Spleen (tissue), 11 donors: ENCODE measurements at regions not wholly inside any gene's neighbourhood (a gene's known extent, or its start where the extent isn't known, plus 50 kb on each side); places are given as distances from the start of the nearest gene placed in this dataset.

Source experiments
- DNase-seq: peaks from one replicate; pipeline ENCODE4 v3.0.0-alpha.2; 2020
- H3K27ac ChIP-seq, 8 donors: fragments of 200-600 bp; sonication (generic) in 7 of 8; 1 replicate in 4 of 8; 2 replicates in 4 of 8; pipeline versions ENCODE4 v1.5.0 to v1.8.0; 2016 to 2021; ENCODE audit warnings: inconsistent platforms in 4 of 8, mild to moderate bottlenecking in 4 of 8, moderate library complexity in 1 of 8
- H3K27me3 ChIP-seq, 7 donors: fragments of 200-600 bp; sonication (generic) in 6 of 7; replicated peaks in 1 of 7; 1 replicate in 4 of 7; 2 replicates in 3 of 7; pipeline versions ENCODE4 v1.5.0 to v1.8.0; 2016 to 2021; ENCODE audit warnings: inconsistent platforms in 3 of 7, mild to moderate bottlenecking in 1 of 7
- H3K36me3 ChIP-seq, 6 donors: fragments of 200-600 bp; sonication (generic) in 5 of 6; 1 replicate in 4 of 6; 2 replicates in 2 of 6; pipeline versions ENCODE4 v1.5.0 to v1.8.0; 2016 to 2021; ENCODE audit warnings: inconsistent platforms in 2 of 6
- H3K4me1 ChIP-seq, 6 donors: fragments of 200-600 bp; sonication (generic) in 5 of 6; 1 replicate in 3 of 6; 2 replicates in 3 of 6; pipeline versions ENCODE4 v1.5.0 to v1.8.0; 2016 to 2021; ENCODE audit warnings: inconsistent platforms in 3 of 6
- H3K4me3 ChIP-seq, 8 donors: fragments of 200-600 bp; sonication (generic) in 7 of 8; 1 replicate in 4 of 8; 2 replicates in 4 of 8; pipeline versions ENCODE4 v1.5.0 to v1.8.0; 2016 to 2021; ENCODE audit warnings: inconsistent platforms in 4 of 8, mild to moderate bottlenecking in 4 of 8, moderate library complexity in 2 of 8
- H3K9me3 ChIP-seq, 8 donors: fragments of 200-600 bp; sonication (generic) in 7 of 8; 1 replicate in 4 of 8; 2 replicates in 4 of 8; pipeline versions ENCODE4 v1.5.0 to v1.8.0; 2016 to 2021; ENCODE audit warnings: inconsistent platforms in 4 of 8
- CTCF ChIP-seq, 11 experiments: fragments of 200-600 bp in 7 of 11; fragments of 450-650 bp in 4 of 11; sonication (generic) in 4 of 11; IDR thresholded peaks in 8 of 11; conservative IDR thresholded peaks in 3 of 11; 1 replicate in 7 of 11; 2 replicates in 4 of 11; pipeline versions ENCODE4 v1.4.0 to v1.8.0; 2016 to 2021; ENCODE audit warnings: antibody characterized with exemption in 11 of 11, inconsistent platforms in 4 of 11, mild to moderate bottlenecking in 1 of 11
- POLR2A ChIP-seq, 3 donors: fragments of 450-650 bp; IDR thresholded peaks; one replicate each; pipeline ENCODE4 v1.5.1; 2017; ENCODE audit warnings: antibody characterized with exemption in 3 of 3, mild to moderate bottlenecking in 1 of 3
- POLR2AphosphoS5 ChIP-seq, 3 donors: sonication (generic); formaldehyde crosslinking; IDR thresholded peaks; one replicate each; pipeline ENCODE4 v1.5.1; 2017; ENCODE audit warnings: antibody characterized with exemption in 3 of 3
- WGBS, 5 donors: extraction: QIAGEN DNeasy Blood & Tissue Kit in 3 of 5; methylation state at CpG; one replicate each; pipeline versions ENCODE4 v1.1.5 to v1.1.7; 2013 to 2018; 5-methylcytosine and 5-hydroxymethylcytosine counted together
- intact Hi-C: fragments of 100-400 bp; cut with DNase I; formaldehyde crosslinking; loops from one replicate; pipeline ENCODE4 v1.15.0; 2023; ENCODE audit warnings: low total_unique reads
- donor health status: healthy with polysubstance abuse.
- donor health status: DM: no; HTN: no; CAD: no; lungs with moderate emphysema.
- donor health status: DM: no; HTN: no; CAD: no.
- donor health status: Bipolar disorder and iron deficiency.
- donor health status: healthy.
- donor health status: DM: no; HTN: no; CAD: no.
- donor health status: DM: yes; HTN: yes; CAD: no.

- WGBS, 5 donors: 75 to 89% (median 82%) methylated on average over 3 of the region's 3 CpGs
Observed at GRCh38 chr7:21028599-21028998, 241.9 kb upstream of the SP8 start.

GRCh38 chr7:21029006-21029405, 242.3 kb upstream of the SP8 start:
- TF ChIP-seq POLR2A (IDR thresholded peaks at IDR 0.05) (no peak), CTCF (IDR thresholded peaks at IDR 0.05 in 8 of 11, conservative IDR thresholded peaks at IDR 0.05 in 3 of 11) (no peak), POLR2AphosphoS5 (IDR thresholded peaks at IDR 0.05) (no peak)
- Histone ChIP-seq H3K4me3 (no peak overlapping the region), H3K27ac (no peak overlapping the region), H3K9me3 (no peaks in the 10 kb centered on the region), H3K27me3 (peaks cover 0 to 5% (median 0%) of the 10 kb centered on the region in 7 donors), H3K4me1 (no peaks in the 10 kb centered on the region), H3K36me3 (no peaks in the 10 kb centered on the region)
- intact Hi-C loops: no loop called here
- no peak for DNase-seq
- WGBS, 5 donors: 53 to 77% (median 71%) methylated on average over 6 of the region's 6 CpGs

More at GRCh38 chr7:21028599-21028998, 241.9 kb upstream of the SP8 start:
- Histone ChIP-seq H3K4me1 (no peaks in the 10 kb centered on the region), H3K27ac (no peak overlapping the region), H3K36me3 (no peaks in the 10 kb centered on the region), H3K4me3 (no peak overlapping the region), H3K9me3 (no peaks in the 10 kb centered on the region), H3K27me3 (peaks cover 0 to 5% (median 0%) of the 10 kb centered on the region in 7 donors)
- intact Hi-C loops: no loop called here
- TF ChIP-seq POLR2A (IDR thresholded peaks at IDR 0.05) (no peak), CTCF (IDR thresholded peaks at IDR 0.05 in 8 of 11, conservative IDR thresholded peaks at IDR 0.05 in 3 of 11) (no peak), POLR2AphosphoS5 (IDR thresholded peaks at IDR 0.05) (no peak)
- no peak for DNase-seq

- Histone ChIP-seq H3K4me1 (no peaks in the 10 kb centered on the region), H3K27ac (no peak overlapping the region), H3K36me3 (no peaks in the 10 kb centered on the region), H3K9me3 (no peaks in the 10 kb centered on the region), H3K27me3 (peaks cover 0 to 4% (median 0%) of the 10 kb centered on the region in 7 donors), H3K4me3 (no peak overlapping the region)
- intact Hi-C loops: no loop called here
- 88 to 95% (median 94%) methylated on average over 7 of the region's 7 CpGs for WGBS, 5 donors
- TF ChIP-seq CTCF (IDR thresholded peaks at IDR 0.05 in 8 of 11, conservative IDR thresholded peaks at IDR 0.05 in 3 of 11): no peak
- TF ChIP-seq POLR2AphosphoS5 (IDR thresholded peaks at IDR 0.05): no peak
- TF ChIP-seq POLR2A (IDR thresholded peaks at IDR 0.05): no peak
- no peak for DNase-seq
Observed at GRCh38 chr7:21030237-21030871, 243.7 kb upstream of the SP8 start.

- WGBS, 5 donors: 92 to 98% (median 95%) methylated on average over 2 of the region's 2 CpGs
- TF ChIP-seq POLR2A (IDR thresholded peaks at IDR 0.05): no peak
- no peak for TF ChIP-seq POLR2AphosphoS5 (IDR thresholded peaks at IDR 0.05)
- no peak for TF ChIP-seq CTCF (IDR thresholded peaks at IDR 0.05 in 8 of 11, conservative IDR thresholded peaks at IDR 0.05 in 3 of 11)
Observed at GRCh38 chr7:21041252-21041651, 254.6 kb upstream of the SP8 start.

More at GRCh38 chr7:21041252-21041651, 254.6 kb upstream of the SP8 start:
- H3K4me1 ChIP-seq: no peaks in the 10 kb centered on the region
- peaks cover 0 to 4% (median 0%) of the 10 kb centered on the region in 7 donors for H3K27me3 ChIP-seq
- H3K4me3 ChIP-seq: no peak overlapping the region
- DNase-seq: no peak
- no peaks in the 10 kb centered on the region for H3K36me3 ChIP-seq
- no peak overlapping the region for H3K27ac ChIP-seq
- peaks cover 0 to 4% (median 0%) of the 10 kb centered on the region in 8 donors for H3K9me3 ChIP-seq
- intact Hi-C loops: no loop called here
